Osteocyte (in vitro differentiated cells): ENCODE measurements at regions not wholly inside any gene's neighbourhood (a gene's known extent, or its start where the extent isn't known, plus 50 kb on each side); places are given as distances from the start of the nearest gene placed in this dataset.

Experiments
- DNase-seq: peaks from one replicate; pipeline ENCODE4 v3.0.0; 2021; ENCODE audit warnings: mixed read lengths; ENCODE audit not compliant: unreplicated experiment; ENCODE audit errors: extremely low spot score
- H3K27ac Mint-ChIP-seq: one replicate; pipeline ENCODE4 v1.8.0; 2021; ENCODE audit warnings: mild to moderate bottlenecking, mixed read lengths; ENCODE audit not compliant: unreplicated experiment
- H3K27me3 Mint-ChIP-seq: one replicate; pipeline ENCODE4 v1.8.0; 2021; ENCODE audit warnings: mixed read lengths; ENCODE audit not compliant: unreplicated experiment
- H3K36me3 Mint-ChIP-seq: one replicate; pipeline ENCODE4 v1.8.0; 2021; ENCODE audit warnings: mixed read lengths; ENCODE audit not compliant: unreplicated experiment
- H3K4me1 Mint-ChIP-seq: one replicate; pipeline ENCODE4 v1.8.0; 2021; ENCODE audit warnings: mixed read lengths; ENCODE audit not compliant: unreplicated experiment
- H3K4me3 Mint-ChIP-seq: one replicate; pipeline ENCODE4 v1.8.0; 2021; ENCODE audit warnings: mild to moderate bottlenecking, moderate library complexity, mixed read lengths; ENCODE audit not compliant: unreplicated experiment
- H3K9me3 Mint-ChIP-seq: one replicate; pipeline ENCODE4 v1.8.0; 2021; ENCODE audit warnings: mixed read lengths; ENCODE audit not compliant: unreplicated experiment
- TF ChIP-seq, protein P1 (sequence below): fragments of 200-600 bp; sonication (generic); IDR thresholded peaks from 2 replicates; pipeline ENCODE4 v1.5.0; 2021; ENCODE audit warnings: antibody characterized with exemption, mild to moderate bottlenecking, moderate library complexity

DNA sequence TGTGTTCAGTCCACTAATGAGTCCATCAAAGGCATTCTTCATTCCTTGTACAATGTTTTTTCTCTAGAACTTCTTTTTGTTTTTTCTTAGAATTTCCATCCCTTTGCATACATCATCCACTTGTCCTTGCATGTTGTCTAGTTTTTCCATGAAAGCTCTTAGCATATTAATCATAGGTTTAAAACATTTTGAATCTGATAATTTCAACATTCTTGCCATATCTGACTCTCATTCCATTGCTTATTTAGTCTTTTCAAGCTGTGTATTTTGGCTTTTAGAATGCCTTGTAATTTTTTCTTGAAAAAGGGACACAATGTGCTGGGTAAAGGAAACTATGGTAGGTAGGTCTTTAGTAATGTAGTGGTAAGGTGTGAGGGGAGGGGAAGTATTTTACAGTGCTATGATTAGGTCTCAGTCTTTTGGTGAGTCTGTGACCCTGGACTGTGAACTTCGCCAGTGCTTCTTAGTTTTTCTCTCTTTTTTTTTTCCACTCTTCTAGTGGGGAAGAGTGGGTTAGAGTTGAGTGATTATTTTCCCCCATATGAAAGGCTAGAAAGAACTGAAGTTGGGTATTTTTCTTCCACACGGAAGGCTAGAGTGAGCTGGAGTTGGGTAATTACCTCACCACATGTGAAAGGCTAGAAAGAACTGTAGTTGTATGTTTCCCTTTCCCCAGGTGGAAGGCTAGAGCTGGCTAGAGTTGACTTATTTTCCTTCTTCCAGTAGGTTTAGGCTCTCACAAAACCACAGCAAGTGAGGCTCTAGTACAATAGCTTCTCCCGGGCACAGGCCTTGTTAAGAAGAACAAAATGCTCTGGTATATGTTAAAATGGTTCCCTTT, 172.1 kb downstream of the SNX18 start:
- Mint-ChIP-seq H3K36me3 (peaks cover 5% of the 10 kb centered on the region), H3K9me3 (peaks cover 21% of the 10 kb centered on the region), H3K4me3 (no peak overlapping the region), H3K27ac (peak overlapping the region; percentile 53), H3K4me1 (peaks cover 24% of the 10 kb centered on the region), H3K27me3 (no peaks in the 10 kb centered on the region)
- TF ChIP-seq, protein P1, sequence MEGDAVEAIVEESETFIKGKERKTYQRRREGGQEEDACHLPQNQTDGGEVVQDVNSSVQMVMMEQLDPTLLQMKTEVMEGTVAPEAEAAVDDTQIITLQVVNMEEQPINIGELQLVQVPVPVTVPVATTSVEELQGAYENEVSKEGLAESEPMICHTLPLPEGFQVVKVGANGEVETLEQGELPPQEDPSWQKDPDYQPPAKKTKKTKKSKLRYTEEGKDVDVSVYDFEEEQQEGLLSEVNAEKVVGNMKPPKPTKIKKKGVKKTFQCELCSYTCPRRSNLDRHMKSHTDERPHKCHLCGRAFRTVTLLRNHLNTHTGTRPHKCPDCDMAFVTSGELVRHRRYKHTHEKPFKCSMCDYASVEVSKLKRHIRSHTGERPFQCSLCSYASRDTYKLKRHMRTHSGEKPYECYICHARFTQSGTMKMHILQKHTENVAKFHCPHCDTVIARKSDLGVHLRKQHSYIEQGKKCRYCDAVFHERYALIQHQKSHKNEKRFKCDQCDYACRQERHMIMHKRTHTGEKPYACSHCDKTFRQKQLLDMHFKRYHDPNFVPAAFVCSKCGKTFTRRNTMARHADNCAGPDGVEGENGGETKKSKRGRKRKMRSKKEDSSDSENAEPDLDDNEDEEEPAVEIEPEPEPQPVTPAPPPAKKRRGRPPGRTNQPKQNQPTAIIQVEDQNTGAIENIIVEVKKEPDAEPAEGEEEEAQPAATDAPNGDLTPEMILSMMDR = no peak
- no peak for DNase-seq

DNA sequence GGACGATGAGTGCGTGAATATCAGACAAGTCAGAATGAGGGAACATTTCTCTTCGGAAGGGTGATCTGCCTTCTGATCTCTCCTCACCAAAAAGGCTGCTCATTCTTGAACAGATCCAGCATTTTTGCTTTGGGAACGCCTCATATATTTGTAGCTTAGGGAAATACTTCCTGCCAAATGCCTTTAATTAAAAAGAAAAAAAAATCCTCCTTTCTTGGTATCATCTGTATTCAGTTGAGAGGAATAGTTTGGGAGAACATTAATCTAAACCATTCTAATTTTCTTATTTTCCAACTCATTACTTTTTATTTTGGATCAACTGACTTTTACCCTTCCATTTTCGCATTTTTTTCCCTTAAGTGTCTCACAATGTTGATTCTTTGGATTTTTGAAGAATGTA, 163.4 kb downstream of the SNX18 start:
- DNase-seq = no peak
- Mint-ChIP-seq H3K9me3 (no peaks in the 10 kb centered on the region), H3K4me1 (peaks cover 5% of the 10 kb centered on the region), H3K4me3 (no peak overlapping the region), H3K36me3 (no peaks in the 10 kb centered on the region), H3K27ac (no peak overlapping the region), H3K27me3 (peaks cover 2% of the 10 kb centered on the region)
- TF ChIP-seq, protein P1 = no peak

DNA sequence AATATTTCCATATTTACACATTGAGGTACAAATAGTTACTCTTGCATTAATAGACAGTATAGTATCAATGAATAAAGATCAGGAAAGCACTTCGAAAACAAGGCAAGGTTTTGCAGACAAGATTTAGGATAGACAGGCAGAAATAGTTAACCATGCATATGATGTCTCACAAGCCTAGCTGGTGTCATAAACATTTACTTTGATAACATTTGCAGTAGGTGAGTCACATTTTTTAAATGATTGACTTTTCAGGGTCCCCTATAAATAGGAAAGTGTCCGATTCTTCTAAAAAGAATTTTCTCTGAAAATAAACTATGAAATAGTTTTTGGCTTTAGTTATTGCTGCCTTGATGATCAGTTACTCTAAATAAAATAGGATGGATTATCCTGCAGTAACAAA, 162.1 kb downstream of the SNX18 start:
- H3K4me3 Mint-ChIP-seq = no peak overlapping the region
- H3K27ac Mint-ChIP-seq = no peak overlapping the region
- no peaks in the 10 kb centered on the region for H3K36me3 Mint-ChIP-seq
- no peaks in the 10 kb centered on the region for H3K9me3 Mint-ChIP-seq
- DNase-seq = no peak
- peaks cover 5% of the 10 kb centered on the region for H3K4me1 Mint-ChIP-seq
- TF ChIP-seq, protein P1 = no peak
- H3K27me3 Mint-ChIP-seq = peaks cover 4% of the 10 kb centered on the region

- H3K9me3 Mint-ChIP-seq = no peaks in the 10 kb centered on the region
- TF ChIP-seq, protein P1 = no peak
- H3K36me3 Mint-ChIP-seq = no peaks in the 10 kb centered on the region
- no peak overlapping the region for H3K27ac Mint-ChIP-seq
- H3K4me3 Mint-ChIP-seq = no peak overlapping the region
- no peak for DNase-seq
- H3K4me1 Mint-ChIP-seq = peaks cover 7% of the 10 kb centered on the region
- H3K27me3 Mint-ChIP-seq = peaks cover 4% of the 10 kb centered on the region
Observed at GRCh38 chr5:54678737-54679136, 161.2 kb downstream of the SNX18 start.

- H3K27ac Mint-ChIP-seq = no peak overlapping the region
- TF ChIP-seq, protein P1 = no peak
- H3K9me3 Mint-ChIP-seq = peaks cover 4% of the 10 kb centered on the region
- no peaks in the 10 kb centered on the region for H3K36me3 Mint-ChIP-seq
- peaks cover 7% of the 10 kb centered on the region for H3K4me1 Mint-ChIP-seq
- H3K4me3 Mint-ChIP-seq = no peak overlapping the region
- peaks cover 4% of the 10 kb centered on the region for H3K27me3 Mint-ChIP-seq
- DNase-seq = no peak
Observed at GRCh38 chr5:54676481-54677340, 159.2 kb downstream of the SNX18 start.
